CD4-positive, alpha-beta T cell treated with Interleukin-1 beta for 1 hour (primary cell): ENCODE measurements at regions not wholly inside any gene's neighbourhood (a gene's known extent, or its start where the extent isn't known, plus 50 kb on each side); places are given as distances from the start of the nearest gene placed in this dataset.
"Not testable (repeated sequence)": the region's sequence is repeated elsewhere in the genome, so short reads cannot be mapped to it uniquely, and the experiment has no call there.

Experiments used
- DNase-seq, 2 donors: peaks; one replicate each; pipeline ENCODE4 v3.0.0-alpha.2; 2020 to 2022

GRCh38 chr5:32932241-32932935, 221.3 kb downstream of the NPR3 start:
- DNase-seq = no peak

- no peak for DNase-seq
These were observed 222.6 kb downstream of the NPR3 start for GRCh38 chr5:32933692-32934091.

- DNase-seq = no peak
These were observed 223.4 kb downstream of the NPR3 start for GRCh38 chr5:32934529-32934928.

GRCh38 chr5:32935283-32935682, 224.2 kb downstream of the NPR3 start:
- no peak for DNase-seq

- no peak for DNase-seq
These were observed 225.2 kb downstream of the NPR3 start for GRCh38 chr5:32936329-32936728.

GRCh38 chr5:32942225-32942989, 231.3 kb downstream of the NPR3 start:
- no peak for DNase-seq

- DNase-seq = no peak
These were observed 238.3 kb downstream of the NPR3 start for GRCh38 chr5:32949286-32949970.

- DNase-seq = no peak
These were observed 239.9 kb downstream of the NPR3 start for GRCh38 chr5:32951003-32951402.

GRCh38 chr5:32951878-32952277, 240.8 kb downstream of the NPR3 start:
- DNase-seq = no peak

GRCh38 chr5:32952421-32952820, 241.3 kb downstream of the NPR3 start:
- DNase-seq = not testable (repeated sequence)

GRCh38 chr5:32953694-32954093, 242.6 kb downstream of the NPR3 start:
- DNase-seq = no peak

GRCh38 chr5:32955814-32956213, 244.7 kb downstream of the NPR3 start:
- DNase-seq = no peak

GRCh38 chr5:32960340-32961058, 249.4 kb downstream of the NPR3 start:
- no peak for DNase-seq

- no peak for DNase-seq
These were observed 249.9 kb downstream of the NPR3 start for GRCh38 chr5:32961059-32961415.

- DNase-seq = no peak
These were observed 253.1 kb downstream of the NPR3 start for GRCh38 chr5:32964261-32964660.

GRCh38 chr5:32973646-32974045, 262.5 kb downstream of the NPR3 start:
- no peak for DNase-seq

GRCh38 chr5:32975656-32976375, 264.7 kb downstream of the NPR3 start:
- DNase-seq = no peak

GRCh38 chr5:32981061-32981460, 269.9 kb downstream of the NPR3 start:
- DNase-seq = no peak

GRCh38 chr5:32984851-32985610, 273.9 kb downstream of the NPR3 start:
- DNase-seq = no peak

GRCh38 chr5:32989815-32990214, 278.7 kb downstream of the NPR3 start:
- DNase-seq = no peak

GRCh38 chr5:32990593-32991420, 279.7 kb downstream of the NPR3 start:
- no peak for DNase-seq
